Endodermal cell (in vitro differentiated cells): ENCODE measurements at regions not wholly inside any gene's neighbourhood (a gene's known extent, or its start where the extent isn't known, plus 50 kb on each side); places are given as distances from the start of the nearest gene placed in this dataset.

ENCODE experiments used
- DNase-seq: peaks from one replicate; pipeline ENCODE4 v3.0.0-alpha.2; 2017
- H3K27ac ChIP-seq: 2 replicates; pipeline ENCODE4 v1.5.1; 2013; ENCODE audit warnings: mild to moderate bottlenecking, low read depth, low read length, moderate library complexity
- H3K27me3 ChIP-seq: 2 replicates; pipeline ENCODE4 v1.6.1; 2013; ENCODE audit warnings: mild to moderate bottlenecking, low read length, moderate library complexity; ENCODE audit not compliant: insufficient read depth, control insufficient read depth, poor library complexity, severe bottlenecking
- H3K36me3 ChIP-seq: 2 replicates; pipeline ENCODE4 v1.7.0; 2013; ENCODE audit warnings: mild to moderate bottlenecking, low read length, moderate library complexity; ENCODE audit not compliant: control insufficient read depth, insufficient read depth
- H3K4me1 ChIP-seq: one replicate; pipeline ENCODE4 v1.7.0; 2013; ENCODE audit warnings: low read length; ENCODE audit not compliant: control insufficient read depth, insufficient read depth
- H3K4me3 ChIP-seq: 2 replicates; pipeline ENCODE4 v1.5.1; 2013; ENCODE audit warnings: mild to moderate bottlenecking, low read length, moderate library complexity
- H3K9ac ChIP-seq: 2 replicates; pipeline ENCODE4 v1.6.1; 2013; ENCODE audit warnings: mild to moderate bottlenecking, low read length, moderate library complexity; ENCODE audit not compliant: poor library complexity, severe bottlenecking; ENCODE audit errors: extremely low read depth
- H3K9me3 ChIP-seq: 2 replicates; pipeline ENCODE4 v1.6.1; 2013; ENCODE audit warnings: mild to moderate bottlenecking, low read length, moderate library complexity; ENCODE audit not compliant: control insufficient read depth
- H3K27ac Mint-ChIP-seq: 2 replicates; pipeline ENCODE4 v1.8.0; 2020; ENCODE audit warnings: mixed read lengths
- H3K27me3 Mint-ChIP-seq: 2 replicates; pipeline ENCODE4 v1.8.0; 2021; ENCODE audit warnings: mild to moderate bottlenecking, mixed read lengths; ENCODE audit not compliant: insufficient read depth
- H3K36me3 Mint-ChIP-seq: 2 replicates; pipeline ENCODE4 v1.8.0; 2020; ENCODE audit warnings: low read depth, mixed read lengths
- H3K4me1 Mint-ChIP-seq: 2 replicates; pipeline ENCODE4 v1.8.0; 2020; ENCODE audit warnings: mixed read lengths
- H3K4me3 Mint-ChIP-seq: 2 replicates; pipeline ENCODE4 v1.8.0; 2020; ENCODE audit warnings: mild to moderate bottlenecking, moderate library complexity, mixed read lengths
- H3K9me3 Mint-ChIP-seq: 2 replicates; pipeline ENCODE4 v1.8.0; 2020; ENCODE audit warnings: mild to moderate bottlenecking, mixed read lengths
- WGBS, 2 experiments: methylation state at CpG; one replicate each; pipeline versions ENCODE4 v1.1.5 to v1.1.7; 2013; ENCODE audit warnings: missing lambda C conversion rate in 2 of 2, mixed read lengths in 1 of 2; ENCODE audit not compliant: insufficient coverage in 1 of 2, insufficient read length in 1 of 2; 5-methylcytosine and 5-hydroxymethylcytosine counted together
- TF ChIP-seq, protein P1 (sequence below): fragments of 200-600 bp; sonication (generic); conservative IDR thresholded peaks from 2 replicates; pipeline ENCODE4 v1.5.0; 2021; ENCODE audit warnings: antibody characterized with exemption, mild to moderate bottlenecking

GRCh38 chr6:6057442-6058053 is 50.8 kb upstream of the NRN1 start:
- Histone ChIP-seq H3K9me3 (no peaks in the 10 kb centered on the region), H3K36me3 (no peaks in the 10 kb centered on the region), H3K9ac (no peak overlapping the region), H3K4me1 (no peaks in the 10 kb centered on the region), H3K4me3 (no peak overlapping the region), H3K27ac (no peak overlapping the region), H3K27me3 (peaks cover 7% of the 10 kb centered on the region)
- no peaks in the 10 kb centered on the region for H3K27me3 Mint-ChIP-seq
- no peak overlapping the region for H3K27ac Mint-ChIP-seq
- TF ChIP-seq, protein P1, sequence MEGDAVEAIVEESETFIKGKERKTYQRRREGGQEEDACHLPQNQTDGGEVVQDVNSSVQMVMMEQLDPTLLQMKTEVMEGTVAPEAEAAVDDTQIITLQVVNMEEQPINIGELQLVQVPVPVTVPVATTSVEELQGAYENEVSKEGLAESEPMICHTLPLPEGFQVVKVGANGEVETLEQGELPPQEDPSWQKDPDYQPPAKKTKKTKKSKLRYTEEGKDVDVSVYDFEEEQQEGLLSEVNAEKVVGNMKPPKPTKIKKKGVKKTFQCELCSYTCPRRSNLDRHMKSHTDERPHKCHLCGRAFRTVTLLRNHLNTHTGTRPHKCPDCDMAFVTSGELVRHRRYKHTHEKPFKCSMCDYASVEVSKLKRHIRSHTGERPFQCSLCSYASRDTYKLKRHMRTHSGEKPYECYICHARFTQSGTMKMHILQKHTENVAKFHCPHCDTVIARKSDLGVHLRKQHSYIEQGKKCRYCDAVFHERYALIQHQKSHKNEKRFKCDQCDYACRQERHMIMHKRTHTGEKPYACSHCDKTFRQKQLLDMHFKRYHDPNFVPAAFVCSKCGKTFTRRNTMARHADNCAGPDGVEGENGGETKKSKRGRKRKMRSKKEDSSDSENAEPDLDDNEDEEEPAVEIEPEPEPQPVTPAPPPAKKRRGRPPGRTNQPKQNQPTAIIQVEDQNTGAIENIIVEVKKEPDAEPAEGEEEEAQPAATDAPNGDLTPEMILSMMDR: peak; percentile 84
- H3K4me1 Mint-ChIP-seq: no peaks in the 10 kb centered on the region
- 71 to 72% methylated on average over 7 to 9 of the region's 9 CpGs for WGBS, 2 experiments
- no peaks in the 10 kb centered on the region for H3K36me3 Mint-ChIP-seq
- no peak overlapping the region for H3K4me3 Mint-ChIP-seq
- H3K9me3 Mint-ChIP-seq: no peaks in the 10 kb centered on the region
- no peak for DNase-seq
